ENCODE measurements at regions not wholly inside any gene's neighbourhood (a gene's known extent, or its start where the extent isn't known, plus 50 kb on each side); places are given as distances from the start of the nearest gene placed in this dataset.

- 60 to 63% methylated on average over 3 to 5 of the region's 5 CpGs for WGBS, 2 donors (ENCODE audit: low coverage in 1 of 2)
- DNase-seq, result no peak
- Histone ChIP-seq H3K27ac (no peak overlapping the region), H3K36me3 (no peaks in the 10 kb centered on the region), H3K9me3 (no peaks in the 10 kb centered on the region), H3K4me1 (no peaks in the 10 kb centered on the region), H3K27me3 (no peaks in the 10 kb centered on the region), H3K4me3 (no peak overlapping the region)
- in situ Hi-C loops (cut with MboI; ENCODE audit: low pct_ligation_motif_present in 1 of 4, low pct_unique_long_range_greater_than_20kb in 1 of 4, low sequenced_read_pairs in 3 of 4), result loop anchor here in 1 of 4 donors (25.0 kb wide), 1 partner anchor 829 kb away; the partner anchor contains the start of gene CCNT2
- TF ChIP-seq POLR2AphosphoS5 (IDR thresholded peaks at IDR 0.05) (no peak), POLR2A (IDR thresholded peaks at IDR 0.05) (no peak), CTCF (IDR thresholded peaks at IDR 0.05) (no peak), EP300 (IDR thresholded peaks at IDR 0.05; ENCODE audit: low read depth) (no peak)
- intact Hi-C loops (cut with DNase I; ENCODE audit: low total_unique reads), result no loop called here
These were observed 170.3 kb upstream of the MGAT5 start for GRCh38 chr2:134083548-134083947.

GRCh38 chr2:134086594-134087219 lies 167.2 kb upstream of the MGAT5 start:
- no peak for DNase-seq
- Histone ChIP-seq H3K4me1 (no peaks in the 10 kb centered on the region), H3K27ac (no peak overlapping the region), H3K4me3 (no peak overlapping the region), H3K36me3 (no peaks in the 10 kb centered on the region), H3K27me3 (no peaks in the 10 kb centered on the region), H3K9me3 (no peaks in the 10 kb centered on the region)
- WGBS, 2 donors (ENCODE audit: low coverage in 1 of 2), result 82% methylated on average over 8 to 9 of the region's 9 CpGs
- TF ChIP-seq CTCF (IDR thresholded peaks at IDR 0.05) (no peak), EP300 (IDR thresholded peaks at IDR 0.05; ENCODE audit: low read depth) (no peak), POLR2AphosphoS5 (IDR thresholded peaks at IDR 0.05) (no peak), POLR2A (IDR thresholded peaks at IDR 0.05) (no peak)
- in situ Hi-C loops (cut with MboI; ENCODE audit: low pct_ligation_motif_present in 1 of 4, low pct_unique_long_range_greater_than_20kb in 1 of 4, low sequenced_read_pairs in 3 of 4) (loop anchor here in 1 of 4 donors (25.0 kb wide), 1 partner anchor 826 kb away; the partner anchor contains the start of gene CCNT2), intact Hi-C loops (cut with DNase I; ENCODE audit: low total_unique reads) (no loop called here)

- Histone ChIP-seq H3K4me3 (no peak overlapping the region), H3K27me3 (no peaks in the 10 kb centered on the region), H3K9me3 (no peaks in the 10 kb centered on the region), H3K36me3 (no peaks in the 10 kb centered on the region), H3K4me1 (no peaks in the 10 kb centered on the region), H3K27ac (no peak overlapping the region)
- WGBS, 2 donors (ENCODE audit: low coverage in 1 of 2), result 63 to 64% methylated on average over 1 to 2 of the region's 2 CpGs
- TF ChIP-seq POLR2AphosphoS5 (IDR thresholded peaks at IDR 0.05), result no peak
- no peak for TF ChIP-seq CTCF (IDR thresholded peaks at IDR 0.05)
- no peak for TF ChIP-seq EP300 (IDR thresholded peaks at IDR 0.05; ENCODE audit: low read depth)
- no peak for TF ChIP-seq POLR2A (IDR thresholded peaks at IDR 0.05)
- intact Hi-C loops (cut with DNase I; ENCODE audit: low total_unique reads) (no loop called here), in situ Hi-C loops (cut with MboI; ENCODE audit: low pct_ligation_motif_present in 1 of 4, low pct_unique_long_range_greater_than_20kb in 1 of 4, low sequenced_read_pairs in 3 of 4) (loop anchor here in 1 of 4 donors (25.0 kb wide), 1 partner anchor 825 kb away; the partner anchor contains the start of gene CCNT2)
- no peak for DNase-seq
These were observed 166.4 kb upstream of the MGAT5 start for GRCh38 chr2:134087371-134087921.

GRCh38 chr2:134089454-134089853 lies 164.4 kb upstream of the MGAT5 start:
- in situ Hi-C loops (cut with MboI; ENCODE audit: low pct_ligation_motif_present in 1 of 4, low pct_unique_long_range_greater_than_20kb in 1 of 4, low sequenced_read_pairs in 3 of 4), result loop anchor here in 1 of 4 donors (25.0 kb wide), 1 partner anchor 823 kb away; the partner anchor contains the start of gene CCNT2

More at GRCh38 chr2:134089454-134089853, 164.4 kb upstream of the MGAT5 start:
- 80 to 92% methylated on average over 2 of the region's 2 CpGs for WGBS, 2 donors (ENCODE audit: low coverage in 1 of 2)
- H3K36me3 ChIP-seq, result no peaks in the 10 kb centered on the region
- H3K4me1 ChIP-seq, result no peaks in the 10 kb centered on the region
- H3K4me3 ChIP-seq, result no peak overlapping the region
- H3K27me3 ChIP-seq, result no peaks in the 10 kb centered on the region
- TF ChIP-seq POLR2A (IDR thresholded peaks at IDR 0.05), result no peak
- TF ChIP-seq EP300 (IDR thresholded peaks at IDR 0.05; ENCODE audit: low read depth), result no peak
- no peak for TF ChIP-seq CTCF (IDR thresholded peaks at IDR 0.05)
- TF ChIP-seq POLR2AphosphoS5 (IDR thresholded peaks at IDR 0.05), result no peak
- DNase-seq, result no peak
- H3K27ac ChIP-seq, result no peak overlapping the region
- intact Hi-C loops (cut with DNase I; ENCODE audit: low total_unique reads), result no loop called here
- no peaks in the 10 kb centered on the region for H3K9me3 ChIP-seq
